ENCODE measurements at regions not wholly inside any gene's neighbourhood (a gene's known extent, or its start where the extent isn't known, plus 50 kb on each side); places are given as distances from the start of the nearest gene placed in this dataset.
A peak's percentile ranks its signal among the peaks of the same experiment; 100 is the strongest.

- DNase-seq = peak; percentile 34
Observed at GRCh38 chr18:70464343-70465114, 175.7 kb downstream of the SOCS6 start.

- DNase-seq = no peak
Observed at GRCh38 chr18:70463085-70463484, 174.2 kb downstream of the SOCS6 start.

- DNase-seq = no peak
Observed at GRCh38 chr18:70462078-70462439, 173.2 kb downstream of the SOCS6 start.

- DNase-seq = no peak
Observed at GRCh38 chr18:70461323-70462077, 172.7 kb downstream of the SOCS6 start.

GRCh38 chr18:70459731-70460130 lies 170.9 kb downstream of the SOCS6 start:
- DNase-seq = no peak

GRCh38 chr18:70459251-70459650 lies 170.4 kb downstream of the SOCS6 start:
- no peak for DNase-seq

- DNase-seq = no peak
Observed at GRCh38 chr18:70457788-70458187, 168.9 kb downstream of the SOCS6 start.

GRCh38 chr18:70457223-70457622 lies 168.4 kb downstream of the SOCS6 start:
- no peak for DNase-seq

GRCh38 chr18:70456376-70456775 lies 167.5 kb downstream of the SOCS6 start:
- no peak for DNase-seq

GRCh38 chr18:70455731-70456130 lies 166.9 kb downstream of the SOCS6 start:
- no peak for DNase-seq

- DNase-seq = peak; percentile 61
Observed at GRCh38 chr18:70454704-70455322, 166.0 kb downstream of the SOCS6 start.

- DNase-seq = no peak
Observed at GRCh38 chr18:70453058-70453775, 164.4 kb downstream of the SOCS6 start.

GRCh38 chr18:70452501-70452900 lies 163.7 kb downstream of the SOCS6 start:
- no peak for DNase-seq

GRCh38 chr18:70450426-70451253 lies 161.8 kb downstream of the SOCS6 start:
- no peak for DNase-seq

GRCh38 chr18:70448588-70448987 lies 159.7 kb downstream of the SOCS6 start:
- DNase-seq = no peak

- no peak for DNase-seq
Observed at GRCh38 chr18:70446063-70446462, 157.2 kb downstream of the SOCS6 start.

- DNase-seq = no peak
Observed at GRCh38 chr18:70442933-70443332, 154.1 kb downstream of the SOCS6 start.

- DNase-seq = no peak
Observed at GRCh38 chr18:70432804-70433400, 144.1 kb downstream of the SOCS6 start.

GRCh38 chr18:70431203-70431624 lies 142.4 kb downstream of the SOCS6 start:
- DNase-seq = no peak

- no peak for DNase-seq
Observed at GRCh38 chr18:70430501-70431173, 141.8 kb downstream of the SOCS6 start.

- DNase-seq = no peak
Observed at GRCh38 chr18:70429847-70430500, 141.1 kb downstream of the SOCS6 start.

All from activated CD4-positive, alpha-beta T cell treated with anti-CD3 and anti-CD28 coated beads, Interleukin-10, Interleukin-2, amounts not matched to agents 100 ng/mL and 50 ng/mL, durations not matched to agents 16 hours and 8 hours (primary cell).